GM21447 (cell line): ENCODE measurements at regions not wholly inside any gene's neighbourhood (a gene's known extent, or its start where the extent isn't known, plus 50 kb on each side); places are given as distances from the start of the nearest gene placed in this dataset.

ENCODE experiments used
- ATAC-seq: cut with Tn5 transposase; IDR thresholded peaks from one replicate; pipeline ENCODE4 v1.9.1; 2021; ENCODE audit not compliant: unreplicated experiment

DNA sequence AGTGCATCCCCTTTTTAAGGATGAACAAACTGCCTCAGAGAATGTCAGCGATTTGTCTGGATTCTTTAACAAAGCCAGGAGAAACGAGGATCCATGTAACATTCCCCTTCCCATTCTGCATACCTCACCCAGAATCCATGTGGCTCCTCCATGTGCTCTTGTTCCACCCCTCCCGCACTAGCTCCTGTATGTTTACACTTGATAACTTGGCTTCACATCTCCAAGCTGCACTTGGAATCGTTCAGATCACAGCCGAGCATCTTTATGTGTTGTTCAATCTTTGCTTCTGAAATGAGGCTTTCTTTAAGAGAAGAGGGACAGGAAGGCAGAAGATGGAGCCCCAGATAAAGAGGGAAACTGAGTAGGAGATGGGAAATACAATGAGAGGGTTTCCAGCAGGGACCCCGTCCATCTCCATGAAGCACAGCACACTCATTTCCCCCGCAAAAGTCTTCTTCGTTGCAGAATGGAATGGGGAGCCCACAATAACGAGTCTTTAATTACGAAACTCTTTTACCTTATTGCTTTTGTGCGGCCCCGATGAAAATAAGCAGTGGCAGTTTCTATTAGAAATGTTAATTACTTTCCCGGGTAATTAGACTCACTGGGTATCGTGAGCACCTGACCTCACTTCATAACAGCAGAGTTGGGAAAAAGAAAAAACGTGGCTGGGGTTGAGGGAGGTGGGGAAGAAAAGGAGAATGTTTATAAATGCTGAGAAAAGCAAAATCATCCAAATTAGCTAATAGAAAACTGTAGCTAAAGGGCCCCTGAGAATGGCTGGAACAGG lies 96.8 kb upstream of the ISX start:
- ATAC-seq, result no peak

- ATAC-seq, result no peak
These were observed 94.5 kb upstream of the ISX start for GRCh38 chr22:34971456-34971855.

GRCh38 chr22:34972191-34972897 lies 93.6 kb upstream of the ISX start:
- no peak for ATAC-seq

DNA sequence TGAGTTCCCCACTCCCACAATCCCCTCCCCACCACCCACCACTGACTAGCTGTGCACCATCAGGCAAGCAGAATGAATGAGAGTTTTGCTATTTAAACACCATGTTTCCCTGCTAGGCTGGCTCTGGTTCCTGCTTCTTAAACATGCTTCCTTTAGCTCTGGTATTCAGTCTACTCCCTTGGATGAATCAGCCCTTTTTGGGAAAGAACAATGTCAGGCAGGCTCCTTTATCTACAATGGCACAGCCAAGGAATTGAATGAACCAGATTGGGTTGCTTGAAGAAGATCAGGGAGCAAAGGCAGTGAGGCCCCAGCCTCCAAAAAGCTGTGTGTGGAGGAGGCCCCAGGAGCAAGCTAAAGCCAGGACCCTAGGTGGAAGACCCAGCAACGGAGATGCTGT lies 92.9 kb upstream of the ISX start:
- ATAC-seq, result no peak

- ATAC-seq, result no peak
These were observed 92.0 kb upstream of the ISX start for GRCh38 chr22:34973926-34974325.

DNA sequence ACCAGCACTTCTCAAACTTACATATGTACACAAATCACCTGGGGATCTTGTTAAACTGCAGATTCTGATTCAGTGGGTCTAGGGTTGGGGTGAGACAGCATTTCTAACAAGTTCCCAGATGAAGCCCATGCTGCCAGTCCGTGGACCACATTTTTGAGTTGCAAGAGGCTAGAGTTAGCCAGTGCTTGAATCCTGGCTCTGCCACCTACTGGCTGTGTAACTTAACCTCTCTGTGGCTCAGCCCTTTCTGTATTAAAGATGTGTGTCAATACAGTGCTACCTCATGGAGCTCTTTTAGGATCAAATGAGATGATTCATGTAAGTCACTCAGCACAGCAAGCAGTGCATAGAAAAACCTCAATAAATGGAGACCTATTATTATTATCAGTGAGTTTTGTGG lies 90.2 kb upstream of the ISX start:
- no peak for ATAC-seq

DNA sequence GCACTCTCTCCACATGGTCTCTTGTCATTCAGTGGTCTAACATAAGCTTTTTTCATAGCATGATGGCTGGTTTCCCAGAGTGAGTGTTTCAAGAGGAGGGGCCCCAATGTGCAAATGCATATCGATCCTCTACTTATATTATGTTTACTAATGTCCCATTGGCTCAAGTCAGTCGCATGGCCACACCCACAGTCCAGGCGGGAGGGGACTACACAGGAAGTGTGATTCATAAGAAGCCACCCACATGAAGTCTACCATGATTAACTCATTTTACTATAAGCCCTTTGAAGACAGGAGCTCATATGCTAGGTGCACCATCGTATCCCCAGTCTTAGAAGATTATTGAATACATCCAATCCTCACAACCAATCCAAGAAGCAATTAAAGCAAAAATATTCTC lies 89.5 kb upstream of the ISX start:
- no peak for ATAC-seq

DNA sequence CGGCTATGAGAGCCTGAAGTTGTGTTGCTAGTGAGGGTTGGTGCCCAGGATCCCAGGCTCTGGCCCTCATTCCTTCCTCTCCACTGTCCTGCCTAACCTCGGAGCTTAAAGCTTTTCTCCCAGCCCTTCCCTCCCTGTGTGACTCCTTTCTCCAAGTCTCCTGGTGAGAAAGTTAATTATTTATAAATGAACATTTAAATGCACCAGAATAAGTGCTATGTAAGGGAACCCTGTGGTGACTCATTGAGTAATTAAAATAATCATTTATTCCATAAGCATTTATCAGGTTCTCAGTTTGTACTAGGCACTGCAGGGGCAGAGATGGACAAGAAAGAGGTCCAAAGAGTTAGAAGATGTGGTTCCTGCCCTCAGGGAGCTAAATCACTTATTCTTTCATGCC lies 89.1 kb upstream of the ISX start:
- no peak for ATAC-seq

- ATAC-seq, result no peak
These were observed 79.4 kb upstream of the ISX start for GRCh38 chr22:34986523-34986922.

DNA sequence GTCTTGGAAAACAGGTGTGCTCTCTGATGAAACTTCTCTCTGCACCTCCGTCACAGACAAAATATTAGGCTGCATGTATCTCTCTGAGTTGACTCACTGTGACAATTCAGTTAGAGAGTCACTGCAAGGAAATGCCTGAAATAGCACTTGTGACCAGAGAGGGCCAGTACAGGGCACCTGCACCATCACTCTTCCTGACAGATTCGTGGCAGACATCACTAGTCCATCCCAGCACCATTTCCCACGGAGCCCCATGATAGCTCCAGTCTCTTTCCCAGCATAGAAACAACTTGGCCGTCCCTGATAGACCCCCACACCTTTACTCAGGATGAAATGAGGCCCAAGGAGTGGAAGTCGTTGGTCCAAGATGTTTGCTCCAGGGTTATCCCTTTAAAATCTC lies 73.3 kb upstream of the ISX start:
- no peak for ATAC-seq

DNA sequence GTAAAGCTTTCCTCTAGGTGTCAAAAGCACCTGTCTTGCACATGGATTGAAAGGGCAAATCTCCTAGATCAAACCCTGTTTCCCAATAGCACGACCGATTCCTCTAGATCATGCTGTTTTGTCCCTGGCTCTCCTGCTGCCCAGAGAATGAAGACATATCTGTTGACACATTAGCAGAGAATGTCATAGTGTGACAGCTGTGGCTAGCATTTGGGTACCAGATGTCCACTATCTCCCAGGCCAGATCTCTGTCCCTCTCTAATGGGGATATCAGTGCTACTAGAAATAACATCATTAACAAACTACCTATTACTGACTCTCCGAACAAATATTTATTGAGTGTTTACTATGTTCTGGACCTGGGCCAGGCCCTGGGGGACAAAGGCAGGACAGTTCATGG lies 72.4 kb upstream of the ISX start:
- ATAC-seq, result no peak

DNA sequence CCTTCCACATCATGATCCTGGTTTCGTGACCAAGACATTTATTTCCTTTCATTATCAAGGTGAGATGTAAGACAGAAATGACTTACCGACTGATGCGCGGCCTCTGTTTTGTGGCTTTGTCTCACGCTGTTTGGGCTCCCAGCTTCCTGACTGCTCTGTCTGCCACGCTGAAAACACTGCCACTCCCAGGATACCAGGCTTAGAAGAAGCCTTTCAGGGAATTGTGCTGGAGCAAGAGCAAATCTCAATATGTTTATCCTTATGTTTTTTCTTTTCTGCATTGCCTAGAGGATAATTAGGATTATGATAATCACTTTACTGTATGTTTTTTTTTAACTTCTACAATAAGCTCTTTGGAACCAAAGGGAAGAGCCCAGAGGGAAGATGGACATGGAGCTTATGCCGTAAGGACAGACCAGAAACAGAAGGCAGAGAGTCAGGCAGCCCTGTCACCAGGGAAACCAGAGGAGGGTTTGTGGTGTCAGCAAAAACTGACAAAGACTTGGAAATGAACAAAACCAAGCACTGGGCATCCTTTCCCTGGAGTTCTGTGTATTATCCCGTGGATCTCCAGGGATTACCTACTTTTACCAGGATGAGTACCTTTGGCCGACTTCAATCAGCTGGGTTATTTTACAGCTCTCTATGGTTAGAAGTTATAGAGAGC lies 68.2 kb upstream of the ISX start:
- no peak for ATAC-seq

DNA sequence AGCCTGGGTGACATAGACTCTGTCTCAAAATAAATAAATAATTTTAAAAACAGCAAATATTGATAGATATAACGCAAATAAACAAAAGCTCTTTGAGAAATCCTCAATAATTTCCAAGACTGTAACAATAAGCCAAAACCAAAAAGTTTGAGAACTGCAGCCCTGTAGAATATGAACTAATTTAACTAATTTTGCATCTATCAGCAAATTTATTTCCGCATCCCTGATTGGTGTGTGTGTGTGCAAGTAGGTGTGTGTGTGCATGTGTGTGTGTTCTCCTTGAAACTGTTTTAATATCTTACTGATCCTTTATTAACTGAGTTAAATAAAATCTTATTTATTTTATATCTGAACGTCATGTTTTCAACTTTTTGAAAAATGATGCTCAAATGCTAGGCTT lies 67.0 kb upstream of the ISX start:
- no peak for ATAC-seq

- ATAC-seq, result no peak
These were observed 57.7 kb upstream of the ISX start for GRCh38 chr22:35008213-35008612.

DNA sequence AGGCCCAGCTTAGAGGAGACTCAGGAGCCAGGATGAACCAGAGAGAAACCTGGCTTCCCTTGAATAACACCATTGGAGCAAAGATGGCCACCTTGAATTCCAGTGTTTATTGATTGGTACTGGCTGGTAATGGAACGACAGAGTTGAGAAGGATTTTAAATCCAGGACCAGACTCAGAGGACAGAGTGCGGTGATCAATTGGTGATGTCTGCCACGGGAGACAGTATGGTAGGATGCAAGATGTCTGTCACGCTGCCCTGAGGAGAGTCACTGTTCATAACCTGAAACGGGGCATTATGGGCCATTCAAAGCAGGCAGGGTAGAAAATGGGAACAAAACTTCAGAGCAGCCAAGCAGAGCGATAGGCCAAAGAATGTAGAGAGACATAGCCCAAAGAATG lies 55.4 kb upstream of the ISX start:
- ATAC-seq, result no peak

- ATAC-seq, result no peak
These were observed 51.1 kb upstream of the ISX start for GRCh38 chr22:35014812-35015211.
